Ovary (tissue), 3 donors: ENCODE measurements at regions not wholly inside any gene's neighbourhood (a gene's known extent, or its start where the extent isn't known, plus 50 kb on each side); places are given as distances from the start of the nearest gene placed in this dataset.

ENCODE experiments used
- EP300 ChIP-seq: sonication (generic); formaldehyde crosslinking; IDR thresholded peaks from one replicate; pipeline ENCODE4 v1.6.1; 2017; ENCODE audit warnings: antibody characterized with exemption
- TF ChIP-seq, protein P1 (sequence below), 3 donors: fragments of 450-650 bp in 2 of 3; fragments of 200-600 bp in 1 of 3; IDR thresholded peaks; one replicate each; pipeline versions ENCODE4 v1.5.1 to v1.8.0; 2016 to 2022; ENCODE audit warnings: antibody characterized with exemption in 3 of 3, mild to moderate bottlenecking in 1 of 3
- donor health status: DM: no; HTN: no; CAD: no.

DNA sequence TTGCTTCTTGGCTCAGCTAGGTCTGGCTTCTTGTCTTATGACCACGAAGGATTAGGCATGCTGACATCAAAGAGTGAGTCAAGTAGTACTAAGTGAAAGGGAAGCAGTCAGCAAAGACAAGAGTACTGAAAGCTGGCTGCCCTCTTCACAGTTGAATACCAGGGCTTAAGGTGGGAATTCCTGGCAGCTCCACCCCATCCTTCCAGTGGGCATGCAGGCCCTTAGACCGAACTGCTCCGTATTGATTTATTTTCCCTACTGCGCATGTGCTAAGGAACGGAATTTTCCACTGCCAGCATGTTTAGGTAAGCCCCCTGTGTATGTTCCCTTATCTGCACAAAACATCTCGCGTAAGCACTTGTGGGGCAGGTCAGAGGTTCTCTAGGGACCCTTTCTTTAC is 2320.1 kb downstream of the ARAP2 start:
- TF ChIP-seq, protein P1, sequence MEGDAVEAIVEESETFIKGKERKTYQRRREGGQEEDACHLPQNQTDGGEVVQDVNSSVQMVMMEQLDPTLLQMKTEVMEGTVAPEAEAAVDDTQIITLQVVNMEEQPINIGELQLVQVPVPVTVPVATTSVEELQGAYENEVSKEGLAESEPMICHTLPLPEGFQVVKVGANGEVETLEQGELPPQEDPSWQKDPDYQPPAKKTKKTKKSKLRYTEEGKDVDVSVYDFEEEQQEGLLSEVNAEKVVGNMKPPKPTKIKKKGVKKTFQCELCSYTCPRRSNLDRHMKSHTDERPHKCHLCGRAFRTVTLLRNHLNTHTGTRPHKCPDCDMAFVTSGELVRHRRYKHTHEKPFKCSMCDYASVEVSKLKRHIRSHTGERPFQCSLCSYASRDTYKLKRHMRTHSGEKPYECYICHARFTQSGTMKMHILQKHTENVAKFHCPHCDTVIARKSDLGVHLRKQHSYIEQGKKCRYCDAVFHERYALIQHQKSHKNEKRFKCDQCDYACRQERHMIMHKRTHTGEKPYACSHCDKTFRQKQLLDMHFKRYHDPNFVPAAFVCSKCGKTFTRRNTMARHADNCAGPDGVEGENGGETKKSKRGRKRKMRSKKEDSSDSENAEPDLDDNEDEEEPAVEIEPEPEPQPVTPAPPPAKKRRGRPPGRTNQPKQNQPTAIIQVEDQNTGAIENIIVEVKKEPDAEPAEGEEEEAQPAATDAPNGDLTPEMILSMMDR (IDR thresholded peaks at IDR 0.05), result no peak
- TF ChIP-seq EP300, result no peak
